ENCODE measurements at regions not wholly inside any gene's neighbourhood (a gene's known extent, or its start where the extent isn't known, plus 50 kb on each side); places are given as distances from the start of the nearest gene placed in this dataset.

- no peaks in the 10 kb centered on the region for H3K4me1 ChIP-seq (ENCODE audit: control insufficient read depth in 5 of 5, insufficient read depth in 5 of 5, low read length in 5 of 5)
- no peak for TF ChIP-seq CTCF (IDR thresholded peaks at IDR 0.05; ENCODE audit: control extremely low read depth, extremely low read depth)
- no peaks in the 10 kb centered on the region for H3K27me3 ChIP-seq (ENCODE audit: control insufficient read depth in 3 of 3, insufficient read depth in 3 of 3, low read length in 2 of 3)
- no peak overlapping the region for H3K4me3 ChIP-seq
- H3K36me3 ChIP-seq (ENCODE audit: control insufficient read depth in 4 of 4, insufficient read depth in 4 of 4, low read length in 4 of 4), result no peaks in the 10 kb centered on the region
- 91% methylated on average over 4 of the region's 4 CpGs for WGBS, 2 donors
- no peak overlapping the region for H3K9ac ChIP-seq (ENCODE audit: insufficient read depth in 1 of 2, low read length in 2 of 2)
- no peak overlapping the region for H3K27ac ChIP-seq (ENCODE audit: low read depth in 1 of 2, low read length in 1 of 2)
- H3K9me3 ChIP-seq (ENCODE audit: control insufficient read depth in 4 of 4, insufficient read depth in 3 of 4, low read length in 3 of 4), result peaks cover 0 to 4% (median 1%) of the 10 kb centered on the region in 4 donors
- ATAC-seq (ENCODE audit: insufficient read depth, low FRiP score) (no peak), DNase-seq (no peak)
Observed at GRCh38 chr16:9447699-9448098, 356.3 kb downstream of the HAPSTR1 start.

DNA sequence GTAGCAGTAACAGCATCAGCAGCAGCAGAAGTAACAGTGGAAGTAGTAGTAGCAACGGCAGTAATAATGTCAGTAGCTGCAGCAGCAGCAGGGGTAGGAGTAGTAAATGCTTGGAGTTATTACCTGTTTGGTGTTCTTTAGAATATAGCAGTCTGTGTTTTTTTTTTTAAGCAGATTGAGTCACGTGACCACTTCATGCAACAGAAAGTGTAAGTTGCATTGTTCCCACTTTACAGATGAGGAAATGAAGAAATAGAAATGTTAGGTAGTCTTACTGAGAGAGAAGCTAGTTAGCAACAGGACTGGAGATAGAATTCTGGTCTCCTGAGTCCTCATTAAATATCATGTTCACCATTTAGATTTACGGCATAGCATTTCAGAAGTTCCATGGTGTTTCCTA is 358.2 kb downstream of the HAPSTR1 start:
- Histone ChIP-seq H3K27ac (ENCODE audit: low read depth in 1 of 2, low read length in 1 of 2) (no peak overlapping the region), H3K9ac (ENCODE audit: insufficient read depth in 1 of 2, low read length in 2 of 2) (no peak overlapping the region), H3K4me3 (no peak overlapping the region), H3K9me3 (ENCODE audit: control insufficient read depth in 4 of 4, insufficient read depth in 3 of 4, low read length in 3 of 4) (peaks cover 0 to 4% (median under 1%) of the 10 kb centered on the region in 4 donors), H3K4me1 (ENCODE audit: control insufficient read depth in 5 of 5, insufficient read depth in 5 of 5, low read length in 5 of 5) (no peaks in the 10 kb centered on the region), H3K27me3 (ENCODE audit: control insufficient read depth in 3 of 3, insufficient read depth in 3 of 3, low read length in 2 of 3) (no peaks in the 10 kb centered on the region), H3K36me3 (ENCODE audit: control insufficient read depth in 4 of 4, insufficient read depth in 4 of 4, low read length in 4 of 4) (no peaks in the 10 kb centered on the region)
- ATAC-seq (ENCODE audit: insufficient read depth, low FRiP score), result no peak
- TF ChIP-seq CTCF (IDR thresholded peaks at IDR 0.05; ENCODE audit: control extremely low read depth, extremely low read depth), result no peak
- DNase-seq, result no peak
- 88 to 93% methylated on average over 3 of the region's 3 CpGs for WGBS, 2 donors

DNA sequence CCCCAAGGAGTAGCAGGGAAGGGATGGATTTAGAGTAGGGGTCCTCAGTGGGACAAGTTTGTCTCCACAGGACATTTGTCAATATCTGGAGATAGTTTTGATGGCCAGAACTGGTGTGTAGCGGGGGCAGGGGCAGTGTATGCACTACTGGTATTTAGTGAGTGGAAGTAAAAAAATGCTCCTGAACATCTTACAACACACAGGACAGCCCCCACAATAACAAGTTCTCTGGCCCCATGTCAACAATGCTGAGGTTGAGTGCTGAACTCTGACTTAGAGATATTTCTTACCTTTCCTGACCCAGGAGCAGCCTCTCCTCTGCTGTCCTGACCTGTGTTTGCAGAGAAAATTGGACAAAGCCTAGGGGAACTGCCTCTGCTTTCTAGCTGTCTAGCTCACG is 365.8 kb downstream of the HAPSTR1 start:
- TF ChIP-seq CTCF (IDR thresholded peaks at IDR 0.05; ENCODE audit: control extremely low read depth, extremely low read depth), result no peak
- 63 to 71% methylated on average over 2 of the region's 2 CpGs for WGBS, 2 donors
- no peak for ATAC-seq (ENCODE audit: insufficient read depth, low FRiP score)

DNA sequence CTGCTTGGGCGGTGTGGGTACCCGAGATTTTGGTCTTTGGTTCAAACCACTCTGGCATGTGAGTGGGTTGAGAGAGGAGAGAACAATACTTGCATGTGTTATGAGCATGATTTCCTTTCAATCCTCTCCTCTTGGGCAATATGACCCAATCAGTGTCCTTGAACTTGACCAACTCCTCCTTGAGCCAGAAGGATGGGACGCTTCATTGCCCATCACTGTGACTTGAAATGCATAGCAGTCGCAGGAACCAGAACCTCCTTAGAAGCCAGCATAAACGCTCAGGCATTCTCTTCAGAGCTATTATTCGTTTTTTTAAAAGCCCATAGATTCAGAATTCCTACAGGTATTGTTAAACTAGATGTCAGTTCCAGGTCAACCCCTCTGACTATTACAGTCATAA is 367.4 kb downstream of the HAPSTR1 start:
- H3K4me3 ChIP-seq, result no peak overlapping the region
- WGBS, 2 donors, result 88 to 90% methylated on average over 6 of the region's 6 CpGs
- no peak for TF ChIP-seq CTCF (IDR thresholded peaks at IDR 0.05; ENCODE audit: control extremely low read depth, extremely low read depth)

More for the DNA sequence above, 365.8 kb downstream of the HAPSTR1 start:
- Histone ChIP-seq H3K9ac (ENCODE audit: insufficient read depth in 1 of 2, low read length in 2 of 2) (no peak overlapping the region), H3K27ac (ENCODE audit: low read depth in 1 of 2, low read length in 1 of 2) (no peak overlapping the region), H3K4me1 (ENCODE audit: control insufficient read depth in 5 of 5, insufficient read depth in 5 of 5, low read length in 5 of 5) (no peaks in the 10 kb centered on the region), H3K9me3 (ENCODE audit: control insufficient read depth in 4 of 4, insufficient read depth in 3 of 4, low read length in 3 of 4) (peaks cover 0 to 5% (median under 1%) of the 10 kb centered on the region in 4 donors), H3K27me3 (ENCODE audit: control insufficient read depth in 3 of 3, insufficient read depth in 3 of 3, low read length in 2 of 3) (no peaks in the 10 kb centered on the region), H3K4me3 (no peak overlapping the region), H3K36me3 (ENCODE audit: control insufficient read depth in 4 of 4, insufficient read depth in 4 of 4, low read length in 4 of 4) (no peaks in the 10 kb centered on the region)
- no peak for DNase-seq

More for the DNA sequence above, 367.4 kb downstream of the HAPSTR1 start:
- DNase-seq (no peak), ATAC-seq (ENCODE audit: insufficient read depth, low FRiP score) (no peak)
- Histone ChIP-seq H3K27ac (ENCODE audit: low read depth in 1 of 2, low read length in 1 of 2) (no peak overlapping the region), H3K9ac (ENCODE audit: insufficient read depth in 1 of 2, low read length in 2 of 2) (no peak overlapping the region), H3K4me1 (ENCODE audit: control insufficient read depth in 5 of 5, insufficient read depth in 5 of 5, low read length in 5 of 5) (no peaks in the 10 kb centered on the region), H3K9me3 (ENCODE audit: control insufficient read depth in 4 of 4, insufficient read depth in 3 of 4, low read length in 3 of 4) (peaks cover 0 to 5% (median under 1%) of the 10 kb centered on the region in 4 donors), H3K36me3 (ENCODE audit: control insufficient read depth in 4 of 4, insufficient read depth in 4 of 4, low read length in 4 of 4) (no peaks in the 10 kb centered on the region), H3K27me3 (ENCODE audit: control insufficient read depth in 3 of 3, insufficient read depth in 3 of 3, low read length in 2 of 3) (no peaks in the 10 kb centered on the region)
